CD1c-positive myeloid dendritic cell (primary cell): ENCODE measurements at regions not wholly inside any gene's neighbourhood (a gene's known extent, or its start where the extent isn't known, plus 50 kb on each side); places are given as distances from the start of the nearest gene placed in this dataset.
A peak's percentile ranks its signal among the peaks of the same experiment; 100 is the strongest.

Experiments
- DNase-seq: peaks from one replicate; pipeline ENCODE4 v3.0.0-alpha.2; 2016; ENCODE audit errors: extremely low spot score

DNA sequence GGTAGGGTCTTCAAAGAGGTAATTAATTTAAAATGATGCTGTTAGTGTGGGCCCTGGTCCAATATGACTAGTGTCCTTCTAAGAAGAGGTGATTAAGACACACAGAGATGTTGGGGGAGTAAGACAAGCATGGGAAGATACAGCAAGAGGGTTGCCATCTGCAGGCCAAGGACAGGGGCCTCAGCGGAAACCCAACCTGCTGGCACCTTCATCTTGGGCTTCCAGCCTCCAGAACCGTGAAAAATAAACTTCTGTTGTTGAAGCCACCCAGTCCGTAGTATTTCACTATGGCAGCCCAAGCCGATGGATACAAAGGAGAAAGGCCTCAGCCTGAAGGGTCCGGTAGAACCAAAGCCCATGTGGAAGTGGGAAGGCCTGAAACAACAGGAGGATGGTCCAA lies 161.7 kb upstream of the UBE2E1 start:
- no peak for DNase-seq

DNA sequence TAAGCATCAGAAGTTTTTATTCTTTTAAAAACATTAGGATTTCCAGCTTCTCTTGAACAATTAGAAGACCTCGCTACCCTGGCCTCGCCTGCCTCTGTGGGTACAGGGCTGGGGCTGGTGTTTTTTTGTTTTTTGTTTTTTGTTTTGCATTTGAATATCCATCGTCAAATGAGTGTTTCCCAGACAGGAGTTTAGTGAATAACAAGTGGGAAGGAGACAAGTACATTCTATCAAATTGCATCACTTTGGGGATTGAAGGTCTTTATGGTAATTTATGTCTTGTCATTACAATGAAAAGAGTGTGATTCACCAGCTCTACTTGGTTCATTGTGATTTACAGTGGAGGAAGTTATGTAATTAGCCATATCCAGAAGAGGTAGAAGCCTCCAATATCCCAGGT lies 161.1 kb upstream of the UBE2E1 start:
- DNase-seq = no peak

DNA sequence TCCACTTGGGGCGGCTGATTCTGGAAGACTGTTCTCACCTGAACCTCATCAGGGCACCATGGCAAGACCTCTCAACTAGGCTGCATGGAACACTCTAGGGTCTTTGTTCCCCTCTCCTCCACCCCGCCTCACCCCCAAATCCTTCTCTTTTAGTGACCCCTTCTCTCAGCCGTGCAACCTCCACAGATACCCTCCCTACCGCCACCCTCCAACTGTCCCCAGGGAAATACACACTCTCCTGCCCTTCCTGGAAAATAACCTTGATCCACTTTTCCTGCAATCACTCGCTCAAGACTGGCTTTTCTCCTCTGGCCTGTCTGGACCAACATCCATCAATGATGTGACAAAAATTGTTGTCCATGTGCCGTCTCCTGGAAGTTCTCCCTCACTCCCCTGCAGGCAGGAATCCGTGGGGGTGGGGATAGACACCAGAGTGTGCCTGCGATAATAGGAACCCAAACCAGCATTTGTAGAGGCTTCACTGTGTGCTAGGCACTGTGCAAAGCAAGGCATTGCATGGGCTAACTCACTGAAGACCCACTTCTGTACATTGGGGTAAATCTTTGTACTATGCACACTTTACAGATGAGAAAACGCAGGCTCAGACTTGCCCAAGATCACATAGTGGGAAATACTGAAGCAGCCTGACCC lies 160.1 kb upstream of the UBE2E1 start:
- DNase-seq = no peak

DNA sequence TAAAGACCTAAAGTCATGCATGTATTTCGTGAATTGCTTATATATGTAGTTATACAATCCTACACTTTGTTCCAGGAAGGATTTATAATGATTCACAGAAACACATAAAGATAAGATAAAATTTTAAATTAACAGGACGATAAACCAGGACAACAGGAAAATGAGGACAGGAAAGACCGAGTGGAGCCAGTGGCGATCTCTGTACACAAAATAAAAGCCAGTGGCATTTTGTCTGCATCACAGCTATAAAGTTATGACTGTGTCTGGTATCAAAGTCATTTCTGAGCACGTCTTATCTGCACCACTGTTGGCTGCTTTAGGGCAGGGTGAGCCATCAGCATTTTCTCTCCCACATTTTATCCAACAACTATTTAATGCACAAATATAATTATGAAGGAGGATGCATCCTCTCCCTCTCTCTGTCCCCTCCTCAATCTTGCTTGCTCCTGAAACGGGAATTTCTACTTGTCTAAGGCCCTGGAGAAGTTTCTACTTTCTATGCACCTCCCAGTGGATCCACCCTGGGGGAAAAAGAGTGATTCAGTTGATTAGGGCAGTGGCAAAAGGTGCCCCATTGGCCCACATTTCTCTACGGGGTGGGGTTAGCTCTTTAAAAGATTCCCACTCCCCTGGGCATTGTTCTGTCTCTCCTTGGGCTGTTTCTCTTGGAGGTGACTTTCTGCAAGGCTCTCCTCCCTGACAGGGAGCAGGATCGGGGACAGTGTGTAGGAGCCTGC lies 159.4 kb upstream of the UBE2E1 start:
- DNase-seq = no peak

DNA sequence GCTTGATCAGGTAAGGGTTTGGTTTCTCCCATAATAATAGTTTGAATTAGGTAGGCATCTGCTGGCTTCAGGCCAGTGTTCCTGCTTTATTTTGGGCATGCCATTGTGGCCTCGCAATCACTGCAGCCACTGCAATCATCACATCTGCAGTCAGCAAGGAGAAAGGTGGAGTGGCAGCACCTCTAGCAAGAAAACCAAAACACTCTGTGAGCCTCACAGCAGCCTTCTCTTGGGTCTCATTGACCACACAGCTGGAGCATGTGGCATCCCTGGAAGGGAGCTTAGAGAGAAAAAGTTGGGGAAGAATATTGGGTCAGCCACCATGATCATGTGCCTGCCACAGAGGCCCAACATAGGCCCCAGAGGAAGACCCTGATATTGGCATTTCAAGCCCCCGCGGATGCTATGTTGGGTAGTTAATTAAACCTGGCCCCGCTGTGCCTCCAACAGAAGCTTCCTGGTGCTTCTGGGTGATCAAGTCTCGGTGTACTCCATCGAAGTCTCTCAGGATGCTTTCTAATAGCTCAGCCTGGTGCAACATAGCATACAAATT lies 158.0 kb upstream of the UBE2E1 start:
- no peak for DNase-seq

DNA sequence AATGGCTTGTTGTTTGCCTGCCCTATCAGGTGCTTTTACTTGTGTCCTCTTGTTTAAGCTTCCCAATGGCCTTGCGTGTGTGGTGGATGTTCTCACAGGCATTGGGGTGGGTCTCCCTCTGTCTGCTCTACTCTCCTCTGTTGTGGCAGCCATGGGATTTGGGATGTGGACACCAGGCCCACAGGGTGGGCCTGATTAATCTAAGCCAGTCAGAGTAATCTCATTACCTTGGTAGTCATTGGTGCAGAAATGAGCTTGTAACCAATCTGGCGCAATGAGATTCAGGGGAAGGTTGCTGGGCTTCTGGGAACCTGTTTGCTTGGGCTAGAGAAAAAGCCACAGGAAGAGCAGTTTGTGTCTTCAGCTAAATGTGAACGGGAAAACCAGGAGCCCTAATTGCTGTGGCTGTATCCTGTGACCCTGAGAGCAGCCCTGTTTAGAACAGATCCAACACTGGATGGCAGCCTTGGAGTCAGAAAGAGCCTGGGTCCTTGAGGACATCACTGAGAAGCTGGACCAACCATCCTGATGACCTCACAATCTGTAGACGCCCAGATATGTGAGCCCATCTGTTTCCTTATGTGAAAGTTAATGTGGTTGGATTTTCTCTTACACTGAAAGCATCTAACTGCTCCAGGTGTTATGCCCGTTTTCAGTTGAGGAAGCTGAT lies 157.3 kb upstream of the UBE2E1 start:
- no peak for DNase-seq

DNA sequence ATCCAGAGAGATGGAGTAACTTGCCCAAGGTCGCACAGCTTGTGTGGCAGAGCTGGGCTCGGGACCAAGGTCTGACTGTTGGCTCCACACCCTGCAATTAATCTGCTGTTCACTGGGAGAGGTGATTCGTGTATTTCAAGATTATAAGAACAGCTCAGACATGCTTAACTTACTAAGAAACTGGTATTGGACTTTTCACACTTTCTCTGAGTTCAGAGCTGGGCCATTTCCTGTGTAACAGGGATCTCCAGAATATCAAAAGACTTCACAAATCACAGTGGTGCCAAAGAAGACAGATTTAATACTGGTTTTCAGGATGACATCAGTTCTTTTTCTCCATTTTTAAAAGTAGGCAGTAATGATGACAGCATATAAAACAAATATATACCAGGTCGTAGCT lies 156.8 kb upstream of the UBE2E1 start:
- DNase-seq = no peak

DNA sequence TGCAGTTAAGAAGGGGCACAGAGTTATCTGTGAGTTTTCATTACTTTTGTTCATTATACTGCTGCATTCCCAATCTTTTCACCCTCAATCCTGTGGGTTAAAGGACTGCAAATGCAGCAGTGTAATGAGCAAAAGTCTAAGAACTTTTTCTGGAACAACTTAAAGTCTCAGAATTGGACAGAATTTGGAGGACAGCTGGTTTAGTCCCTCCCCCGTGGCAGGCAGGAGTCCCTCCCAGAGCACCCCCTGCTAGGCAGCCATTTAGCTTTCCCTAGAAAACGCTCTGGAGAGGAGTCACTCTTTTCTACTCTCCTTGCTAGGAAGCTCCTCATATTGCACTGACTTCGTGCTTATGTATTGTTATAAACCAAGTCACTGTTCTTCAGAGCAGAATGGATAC lies 156.3 kb upstream of the UBE2E1 start:
- DNase-seq = no peak

DNA sequence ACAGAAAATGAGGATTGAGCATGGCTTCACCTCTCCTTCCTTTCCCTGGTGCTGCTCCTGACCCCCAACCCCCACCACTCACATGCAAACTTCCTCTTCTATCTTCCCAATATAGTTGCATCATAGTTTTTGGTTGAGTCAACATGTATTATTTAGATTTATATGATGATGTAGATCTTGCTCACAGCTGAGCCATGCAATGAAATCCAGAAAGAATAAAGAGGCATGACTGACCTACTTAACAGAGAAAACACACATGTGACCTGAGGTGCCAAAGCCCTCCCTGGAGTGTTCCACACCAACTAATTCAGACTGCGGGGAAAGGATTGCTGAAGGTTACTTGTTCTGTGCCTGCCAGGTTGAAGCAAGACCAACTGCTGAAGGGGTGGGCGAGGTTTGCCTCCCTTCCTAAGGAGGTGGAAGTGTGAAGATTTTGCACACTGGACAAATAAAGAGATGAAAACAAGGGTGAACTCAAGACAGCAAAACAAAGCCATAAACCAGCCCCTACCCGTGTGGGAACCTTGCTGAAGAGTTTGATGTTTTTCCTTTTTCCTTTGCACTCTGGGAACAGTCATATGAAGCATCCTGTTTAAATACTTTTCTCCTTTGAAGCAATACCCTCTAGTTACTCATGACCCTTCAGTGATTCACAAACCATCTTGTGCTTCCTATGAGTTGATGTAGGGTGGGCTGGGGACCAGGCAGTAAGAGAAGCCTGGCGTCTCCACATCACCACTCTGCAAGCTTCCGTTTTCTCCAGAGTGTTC lies 155.2 kb upstream of the UBE2E1 start:
- peak; percentile 72 for DNase-seq

DNA sequence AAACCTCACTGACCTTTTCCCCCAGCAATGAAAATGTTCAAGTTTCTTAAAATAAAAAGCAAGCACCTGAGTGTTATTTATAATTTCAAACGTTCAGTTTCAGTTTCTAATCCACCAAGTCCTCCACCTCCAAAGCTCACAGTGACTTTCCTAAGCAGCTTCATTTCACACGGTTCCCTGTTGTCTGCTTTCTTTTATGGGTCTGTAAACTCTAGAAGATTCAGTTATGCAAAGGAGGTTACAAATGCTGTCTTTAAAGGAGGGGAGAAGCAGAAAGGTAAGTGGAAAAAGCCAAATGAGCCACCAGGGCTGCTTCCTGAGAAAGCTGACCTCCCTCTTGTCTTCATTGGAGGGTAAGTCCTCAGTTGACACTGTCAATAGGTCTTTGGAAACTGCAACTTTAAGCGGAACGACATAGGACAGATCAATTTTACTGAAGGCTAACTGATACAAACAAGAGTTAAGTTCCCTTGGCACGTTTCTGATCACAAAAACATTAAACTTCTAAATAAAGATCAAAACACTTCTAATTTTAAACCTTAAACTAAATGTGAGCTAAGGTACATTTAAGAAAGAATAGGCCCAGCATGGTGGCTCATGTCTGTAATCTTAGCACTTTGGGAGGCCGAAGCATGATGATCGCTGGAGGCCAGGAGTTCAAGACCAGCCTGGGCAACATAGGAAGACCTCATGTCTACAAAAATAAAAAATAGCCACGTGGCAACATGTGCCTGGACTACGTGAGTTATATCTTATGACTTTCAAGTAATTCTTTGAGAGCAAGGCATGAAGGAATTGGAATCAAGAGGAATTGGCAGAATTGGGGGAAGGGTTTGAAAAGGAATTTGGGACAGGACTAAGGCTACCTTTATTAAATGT lies 151.9 kb upstream of the UBE2E1 start:
- DNase-seq = no peak

DNA sequence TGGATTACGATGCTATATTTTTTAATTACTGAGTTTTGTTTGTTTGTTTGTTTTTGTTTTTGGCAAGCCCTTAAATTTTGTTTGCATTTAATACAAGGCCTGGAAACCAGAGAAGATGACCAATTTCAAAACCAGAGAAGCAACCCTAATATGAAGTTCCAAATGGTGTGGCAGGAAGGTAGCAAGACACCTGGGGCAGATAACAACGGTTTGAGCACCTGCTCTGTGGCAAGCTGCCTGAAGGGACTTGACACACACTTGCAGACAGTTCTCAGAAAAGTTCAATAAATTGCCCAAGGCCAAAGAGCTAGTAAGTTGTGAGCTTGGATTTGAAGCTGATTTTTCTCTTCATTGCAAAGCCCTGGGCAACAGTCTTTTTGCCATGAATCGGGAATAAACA lies 151.2 kb upstream of the UBE2E1 start:
- no peak for DNase-seq

DNA sequence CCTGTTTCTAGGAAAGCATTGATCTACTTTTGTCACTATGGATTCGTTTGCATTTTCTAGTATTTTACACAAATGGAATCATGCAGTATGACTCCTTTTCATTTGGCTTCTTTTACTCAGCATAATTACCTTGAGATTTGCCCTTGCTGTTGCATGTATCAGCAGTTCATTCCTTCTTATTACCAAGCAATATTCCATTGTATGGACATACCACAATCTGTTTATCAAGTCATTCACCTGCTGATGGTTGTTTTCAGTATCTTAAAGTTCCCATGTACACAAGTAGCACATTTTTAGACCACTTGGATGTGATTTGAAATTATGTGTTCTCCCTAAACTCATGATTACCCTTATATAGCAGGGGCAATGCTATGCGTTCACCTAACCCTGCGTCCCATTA lies 150.0 kb upstream of the UBE2E1 start:
- DNase-seq = no peak

DNA sequence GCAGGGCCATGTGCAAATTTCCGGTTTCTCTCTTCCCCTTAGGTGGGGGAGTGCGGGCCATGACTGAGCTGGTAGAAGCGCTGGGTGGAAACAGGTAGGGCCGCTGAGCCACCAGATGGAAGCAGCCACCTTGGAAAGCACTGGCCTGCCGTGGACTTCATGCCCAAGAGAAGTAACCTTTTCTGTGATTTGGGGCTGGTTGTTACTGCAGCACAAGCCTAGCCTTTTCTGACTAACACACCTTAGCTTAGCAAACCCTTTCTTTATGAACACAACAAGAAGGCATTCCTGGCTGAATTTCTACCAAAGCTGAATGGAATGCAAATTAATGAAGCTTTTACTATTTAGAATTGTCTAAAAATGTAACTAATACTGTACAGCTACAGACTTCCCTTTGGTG lies 149.6 kb upstream of the UBE2E1 start:
- no peak for DNase-seq

DNA sequence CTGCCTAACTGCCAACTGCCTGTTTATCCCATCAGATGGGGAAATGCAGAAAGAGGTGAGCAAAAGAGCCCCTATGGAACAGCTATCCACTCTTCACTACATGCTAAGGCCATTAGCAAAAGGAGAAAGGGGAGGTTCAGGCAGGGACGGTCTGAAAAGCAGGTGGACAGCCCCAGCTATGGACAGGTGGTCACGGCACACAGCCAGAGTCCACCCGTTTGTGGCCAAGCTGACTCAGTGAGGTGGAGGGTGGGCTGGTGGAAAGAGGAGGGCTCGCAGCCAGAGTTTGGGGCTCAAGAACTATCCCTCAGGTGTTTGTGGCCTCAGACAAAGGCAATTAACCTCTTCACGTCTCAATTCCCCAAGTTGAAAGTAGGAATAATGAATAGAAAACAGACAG lies 148.9 kb upstream of the UBE2E1 start:
- DNase-seq = no peak

DNA sequence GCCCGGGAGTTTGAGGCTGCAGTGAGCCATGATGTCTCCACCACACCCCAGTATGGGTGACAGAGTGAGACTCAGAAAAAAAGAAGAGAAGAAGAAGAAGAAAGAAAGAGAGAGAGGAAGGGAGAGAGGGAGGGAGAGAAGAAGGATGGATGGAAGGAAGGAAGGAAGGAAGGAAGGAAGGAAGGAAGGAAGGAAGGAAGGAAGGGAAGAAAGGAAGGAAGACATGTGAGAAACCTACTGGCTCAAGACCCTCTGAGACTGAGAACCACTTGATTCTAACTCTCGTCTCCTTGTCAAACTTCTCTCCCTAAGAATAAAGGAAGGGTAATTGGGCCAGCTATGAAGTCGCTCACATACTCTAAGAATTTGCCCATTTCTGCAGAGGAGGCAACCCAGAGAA lies 148.1 kb upstream of the UBE2E1 start:
- DNase-seq = no peak

DNA sequence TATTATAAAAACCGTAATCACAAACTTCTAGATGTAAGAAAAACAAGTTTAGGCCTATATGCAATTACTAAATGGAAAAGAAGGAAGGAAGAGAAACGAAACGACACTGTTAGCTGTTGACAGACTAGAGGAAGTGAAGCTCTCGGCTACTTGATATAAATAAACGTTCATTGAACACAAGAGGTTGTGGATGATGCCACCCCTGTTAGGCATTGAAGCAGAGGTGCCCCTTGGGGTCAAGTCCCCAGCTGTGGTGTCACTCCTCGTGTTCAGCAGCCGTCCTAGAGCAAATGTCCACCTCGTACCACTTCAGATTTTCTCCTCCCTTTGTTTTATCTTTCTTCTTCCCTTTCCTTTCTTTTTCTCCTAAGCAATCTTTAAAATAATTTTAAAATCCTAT lies 146.5 kb upstream of the UBE2E1 start:
- peak; percentile 37 for DNase-seq

DNA sequence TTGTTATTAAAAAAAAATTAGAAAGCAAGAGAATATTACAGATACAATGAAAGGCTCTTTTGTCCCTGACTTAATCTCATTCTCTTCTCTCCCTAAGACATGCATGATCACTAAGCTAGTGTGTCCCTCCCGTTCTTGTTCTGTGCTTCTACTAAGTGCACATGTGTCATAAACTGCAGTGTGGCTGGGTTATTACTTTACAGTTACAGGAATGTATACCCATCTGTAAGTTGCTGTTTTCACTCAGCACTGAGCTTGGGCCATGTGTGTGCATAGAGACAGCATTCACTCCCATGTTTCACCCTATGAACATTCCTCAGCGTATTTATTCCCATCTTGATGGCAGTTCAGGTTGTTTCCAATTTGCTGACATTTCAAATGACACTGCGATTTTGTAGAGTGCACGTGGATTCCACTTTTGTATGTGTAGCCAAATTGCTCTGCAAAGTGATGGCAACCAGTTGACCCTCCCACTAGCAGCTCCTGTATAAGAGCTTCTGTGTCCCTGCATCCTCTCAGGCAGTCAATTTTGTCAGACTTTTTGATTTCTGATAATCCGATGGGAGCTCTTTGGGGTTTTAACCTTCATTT lies 145.8 kb upstream of the UBE2E1 start:
- DNase-seq = no peak

DNA sequence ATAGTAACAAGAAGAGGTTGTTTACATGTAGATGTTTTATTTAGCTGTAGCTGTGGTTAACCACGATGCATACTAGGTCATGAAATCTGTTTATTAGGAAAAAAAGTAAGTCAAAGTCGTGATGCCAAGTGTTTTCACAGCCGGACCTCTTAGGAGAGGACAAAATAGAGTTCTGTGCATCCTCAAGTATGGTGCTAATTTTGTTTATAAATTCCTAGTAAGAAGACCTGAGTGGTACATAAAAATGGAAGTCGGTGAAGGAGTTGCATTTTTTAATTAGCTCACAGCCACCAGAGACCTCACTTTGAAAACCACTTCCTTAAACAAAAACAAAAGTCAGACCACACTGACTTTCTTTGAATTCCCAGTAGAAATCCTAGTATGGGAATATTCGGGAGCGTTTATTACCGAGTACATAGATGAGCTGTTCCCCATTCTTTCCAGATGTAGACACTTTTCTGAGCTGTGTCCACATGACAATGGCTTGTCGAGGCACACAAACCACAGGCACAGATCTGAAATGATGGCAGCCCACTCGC lies 143.6 kb upstream of the UBE2E1 start:
- DNase-seq = no peak

DNA sequence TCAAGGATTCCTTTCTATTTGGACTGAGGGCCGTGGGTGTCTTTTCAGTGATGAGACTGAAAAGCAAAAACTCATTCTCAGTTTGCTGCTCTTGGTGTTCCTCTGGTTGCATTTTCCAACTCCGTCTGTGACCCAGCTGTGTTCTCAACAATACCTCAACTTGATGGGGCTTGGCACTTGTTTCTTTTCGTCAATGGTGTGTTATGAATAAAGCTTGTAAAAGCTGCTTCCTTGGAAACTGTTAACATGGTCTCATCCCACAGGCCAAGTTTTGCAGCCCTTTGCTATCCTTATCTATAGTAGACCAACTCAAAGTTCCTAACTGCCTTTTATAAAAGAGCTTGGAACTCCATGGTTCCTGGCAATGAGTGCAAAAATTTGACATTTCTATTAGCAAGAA lies 142.5 kb upstream of the UBE2E1 start:
- no peak for DNase-seq

DNA sequence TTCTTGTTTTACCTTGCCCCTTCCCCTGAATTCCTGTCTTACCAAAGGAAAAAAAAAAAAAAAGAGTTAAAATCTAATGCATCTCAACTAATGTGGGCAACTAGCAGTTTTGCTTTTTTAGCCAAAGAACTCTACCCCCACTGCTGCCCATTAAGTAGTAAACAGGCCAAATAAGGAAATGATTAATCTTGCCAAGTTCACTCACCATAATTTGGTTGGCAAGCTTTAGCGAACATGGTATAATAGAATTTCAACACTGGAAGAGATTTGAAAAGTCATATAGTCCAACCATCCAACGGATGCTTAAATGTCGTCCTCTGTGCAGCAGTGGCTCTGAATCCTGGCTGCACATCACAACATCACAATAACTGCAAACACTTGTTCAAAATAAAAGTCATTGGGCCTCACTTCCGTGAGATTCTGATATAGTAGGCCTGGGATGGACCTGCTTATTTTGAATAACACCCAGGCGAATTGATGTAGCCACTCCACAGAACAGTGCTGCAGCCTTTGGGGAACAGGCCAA lies 142.0 kb upstream of the UBE2E1 start:
- DNase-seq = no peak
